RWPE1 (cell line): ENCODE measurements at regions not wholly inside any gene's neighbourhood (a gene's known extent, or its start where the extent isn't known, plus 50 kb on each side); places are given as distances from the start of the nearest gene placed in this dataset.

Source experiments
- CTCF ChIA-PET: fragments of 350-600 bp; sonication (Branson Sonifier 250); formaldehyde crosslinking; extraction: SDS; loops from one replicate; lab custom pipeline; 2021; lab: Yijun Ruan, JAX
- POLR2A ChIA-PET: fragments of 400-600 bp; formaldehyde crosslinking; extraction: SDS; loops from one replicate; lab custom pipeline; 2020; ENCODE audit warnings: antibody characterized with exemption; ENCODE audit not compliant: low non-redundant PET; lab: Yijun Ruan, JAX
- DNase-seq: peaks from one replicate; pipeline ENCODE4 v3.0.0; 2012; ENCODE audit warnings: low spot score
- H3K27ac ChIP-seq: fragments of 450-650 bp; 2 replicates; pipeline ENCODE4 v1.5.1; 2017
- TF ChIP-seq, protein P1 (sequence below): fragments of 450-650 bp; conservative IDR thresholded peaks from 2 replicates; pipeline ENCODE4 v1.5.1; 2017; ENCODE audit warnings: low read depth, mild to moderate bottlenecking

DNA sequence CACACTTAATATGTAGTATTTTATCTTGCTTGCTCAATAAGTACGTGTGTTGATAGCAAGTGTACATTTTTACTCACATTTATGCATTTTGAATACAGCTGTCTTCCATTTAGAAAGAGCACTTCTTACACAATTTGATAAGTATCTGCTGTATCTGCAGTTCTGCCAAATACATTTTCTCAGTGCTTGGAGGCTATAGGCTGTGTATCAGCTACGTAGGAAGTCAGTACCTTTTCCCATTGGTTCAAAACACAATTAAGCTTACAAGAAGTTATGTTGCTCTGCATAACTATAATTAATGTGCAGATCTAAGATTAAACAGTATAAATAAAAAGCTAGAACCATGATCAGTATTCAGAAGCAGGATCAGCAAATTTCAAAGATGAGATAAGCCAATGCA is 503.6 kb upstream of the SMIM21 start:
- no peak for DNase-seq
- H3K27ac ChIP-seq: no peak overlapping the region
- TF ChIP-seq, protein P1, sequence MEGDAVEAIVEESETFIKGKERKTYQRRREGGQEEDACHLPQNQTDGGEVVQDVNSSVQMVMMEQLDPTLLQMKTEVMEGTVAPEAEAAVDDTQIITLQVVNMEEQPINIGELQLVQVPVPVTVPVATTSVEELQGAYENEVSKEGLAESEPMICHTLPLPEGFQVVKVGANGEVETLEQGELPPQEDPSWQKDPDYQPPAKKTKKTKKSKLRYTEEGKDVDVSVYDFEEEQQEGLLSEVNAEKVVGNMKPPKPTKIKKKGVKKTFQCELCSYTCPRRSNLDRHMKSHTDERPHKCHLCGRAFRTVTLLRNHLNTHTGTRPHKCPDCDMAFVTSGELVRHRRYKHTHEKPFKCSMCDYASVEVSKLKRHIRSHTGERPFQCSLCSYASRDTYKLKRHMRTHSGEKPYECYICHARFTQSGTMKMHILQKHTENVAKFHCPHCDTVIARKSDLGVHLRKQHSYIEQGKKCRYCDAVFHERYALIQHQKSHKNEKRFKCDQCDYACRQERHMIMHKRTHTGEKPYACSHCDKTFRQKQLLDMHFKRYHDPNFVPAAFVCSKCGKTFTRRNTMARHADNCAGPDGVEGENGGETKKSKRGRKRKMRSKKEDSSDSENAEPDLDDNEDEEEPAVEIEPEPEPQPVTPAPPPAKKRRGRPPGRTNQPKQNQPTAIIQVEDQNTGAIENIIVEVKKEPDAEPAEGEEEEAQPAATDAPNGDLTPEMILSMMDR: no peak
- CTCF ChIA-PET: no interaction called here
- POLR2A ChIA-PET: no interaction called here

DNA sequence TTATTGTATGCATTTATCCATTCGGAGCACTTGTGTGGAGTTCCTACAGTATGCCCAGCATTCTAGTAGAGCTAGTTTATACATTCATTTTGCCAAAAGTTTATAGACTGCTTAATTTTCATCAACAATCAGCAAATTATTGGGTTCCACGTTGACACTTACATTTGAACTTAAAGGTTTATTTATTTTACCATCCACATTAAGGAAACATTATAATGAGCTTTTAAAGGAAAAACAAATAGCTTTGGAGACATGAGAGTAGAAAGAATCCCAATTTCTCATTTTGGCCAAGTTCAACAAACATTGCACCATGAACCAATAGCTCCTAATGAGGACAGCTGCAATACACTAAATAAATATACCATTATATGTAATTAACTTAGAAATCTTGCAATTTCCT is 501.2 kb upstream of the SMIM21 start:
- ChIA-PET POLR2A (no interaction called here), CTCF (no interaction called here)
- no peak for DNase-seq
- no peak overlapping the region for H3K27ac ChIP-seq
- TF ChIP-seq, protein P1: no peak

DNA sequence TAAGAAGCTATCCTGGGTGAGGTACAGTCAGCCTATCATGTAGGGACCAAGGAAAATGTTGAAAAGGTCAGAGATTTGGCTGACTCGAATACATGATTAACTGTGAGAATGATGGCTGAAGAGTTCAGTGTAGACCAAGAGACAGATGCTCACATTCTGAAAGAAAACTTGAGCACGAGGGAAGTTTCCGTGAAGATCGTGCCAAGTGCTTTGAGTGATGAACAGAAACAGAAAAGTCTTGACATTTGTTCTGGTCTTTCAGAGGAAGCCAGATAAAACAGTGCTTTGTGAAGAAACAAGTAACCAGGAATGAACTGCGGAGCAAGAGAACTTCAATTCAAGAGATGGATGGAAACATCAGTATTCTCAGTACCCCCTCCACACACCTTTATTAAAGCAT is 500.3 kb upstream of the SMIM21 start:
- no peak overlapping the region for H3K27ac ChIP-seq
- CTCF ChIA-PET: no interaction called here
- DNase-seq: no peak
- TF ChIP-seq, protein P1: no peak
- POLR2A ChIA-PET: no interaction called here

DNA sequence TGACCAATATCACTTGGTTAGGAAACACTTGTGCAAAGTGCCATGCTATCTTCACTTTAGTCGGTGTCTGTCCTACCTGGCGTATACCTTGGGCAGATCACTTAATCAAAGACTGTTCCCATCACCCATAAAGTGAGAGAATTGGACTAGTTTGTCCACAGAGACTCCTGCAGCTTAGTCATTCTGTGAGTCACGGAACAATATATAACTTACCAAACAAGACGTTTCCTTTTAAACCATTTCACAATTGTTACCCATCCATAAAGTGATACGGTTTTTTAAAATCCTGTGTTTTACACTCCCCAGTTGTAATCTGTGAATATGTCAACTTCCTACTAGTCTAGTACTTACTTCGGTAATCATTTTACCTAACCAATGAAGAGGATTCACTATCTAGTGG is 499.3 kb upstream of the SMIM21 start:
- H3K27ac ChIP-seq: no peak overlapping the region
- ChIA-PET POLR2A (no interaction called here), CTCF (no interaction called here)
- DNase-seq: peak; percentile 28
- TF ChIP-seq, protein P1: no peak

DNA sequence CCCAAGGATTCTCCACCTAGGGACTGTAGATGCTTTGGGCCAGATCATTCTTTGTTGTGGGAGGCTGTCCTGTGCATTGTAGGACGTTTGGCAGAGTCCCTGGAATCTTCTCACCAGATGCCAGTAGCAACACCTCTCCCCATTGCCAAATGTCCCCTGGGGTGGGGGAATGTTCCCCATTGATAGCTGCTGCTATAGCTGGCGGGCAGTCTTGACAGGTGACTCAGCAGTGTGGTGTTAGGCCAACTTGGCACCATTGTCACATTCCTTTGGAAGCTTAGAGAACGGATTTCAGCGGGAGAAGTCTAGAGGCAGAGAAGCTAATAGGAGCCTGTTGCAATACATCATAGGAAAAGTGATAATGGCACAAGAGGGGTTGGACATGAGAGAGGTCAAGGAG is 495.7 kb upstream of the SMIM21 start:
- POLR2A ChIA-PET: no interaction called here
- peak; percentile 58 for DNase-seq
- CTCF ChIA-PET: no interaction called here
- H3K27ac ChIP-seq: peak overlapping the region; percentile 51
- TF ChIP-seq, protein P1: no peak

DNA sequence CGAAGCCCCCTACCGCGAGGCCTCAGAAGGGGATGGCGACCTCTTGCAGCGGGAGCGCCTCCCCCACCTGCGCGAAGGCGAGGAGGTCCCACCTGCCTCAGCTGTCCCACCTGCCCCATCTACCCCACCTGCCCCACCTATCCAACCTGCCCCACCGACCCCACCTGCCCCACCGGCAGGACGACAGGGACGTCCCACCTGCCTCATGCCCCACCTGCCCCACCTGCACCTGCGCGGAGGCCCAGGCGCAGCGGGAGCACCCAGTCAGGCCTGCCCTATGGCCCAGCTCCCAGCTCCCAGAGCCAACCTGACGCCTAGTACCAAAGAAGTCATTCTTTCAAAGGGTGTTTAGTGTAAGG is 489.1 kb upstream of the SMIM21 start:
- no peak overlapping the region for H3K27ac ChIP-seq
- TF ChIP-seq, protein P1: no peak
- CTCF ChIA-PET: no interaction called here
- DNase-seq: no peak
- POLR2A ChIA-PET: no interaction called here
